H9 (cell line): ENCODE measurements at regions not wholly inside any gene's neighbourhood (a gene's known extent, or its start where the extent isn't known, plus 50 kb on each side); places are given as distances from the start of the nearest gene placed in this dataset.
"Not testable (repeated sequence)": the region's sequence is repeated elsewhere in the genome, so short reads cannot be mapped to it uniquely, and the experiment has no call there.

ENCODE experiments used
- DNase-seq: peaks from one replicate; pipeline ENCODE4 v3.0.0-alpha.2; 2017
- H2AFZ ChIP-seq: one replicate; pipeline ENCODE4 v1.6.1; 2013; ENCODE audit warnings: mild to moderate bottlenecking, low read length, control low read depth, moderate library complexity
- H2AK5ac ChIP-seq: 2 replicates; pipeline ENCODE4 v1.6.1; 2013; ENCODE audit warnings: low read length, control low read depth, mixed read lengths; ENCODE audit not compliant: insufficient read length
- H2BK120ac ChIP-seq: one replicate; pipeline ENCODE4 v1.6.1; 2013; ENCODE audit warnings: low read depth, mild to moderate bottlenecking, low read length, control low read depth, inconsistent platforms; ENCODE audit not compliant: poor library complexity, severe bottlenecking
- H2BK12ac ChIP-seq: 2 replicates; pipeline ENCODE4 v1.6.1; 2013; ENCODE audit warnings: low read length, control low read depth, mixed read lengths, low read depth; ENCODE audit not compliant: insufficient read length
- H2BK15ac ChIP-seq: 2 replicates; pipeline ENCODE4 v1.6.1; 2013; ENCODE audit warnings: low read depth, low read length, control low read depth
- H2BK20ac ChIP-seq: one replicate; pipeline ENCODE4 v1.6.1; 2013; ENCODE audit warnings: low read depth, mild to moderate bottlenecking, low read length, control low read depth, inconsistent platforms; ENCODE audit not compliant: poor library complexity, severe bottlenecking
- H2BK5ac ChIP-seq: 2 replicates; pipeline ENCODE4 v1.6.1; 2013; ENCODE audit warnings: low read length, control low read depth, mixed read lengths; ENCODE audit not compliant: insufficient read length
- H3K14ac ChIP-seq: 2 replicates; pipeline ENCODE4 v1.6.1; 2013; ENCODE audit warnings: low read length, control low read depth; ENCODE audit not compliant: insufficient read depth
- H3K18ac ChIP-seq: 2 replicates; pipeline ENCODE4 v1.6.1; 2013; ENCODE audit warnings: low read depth, mild to moderate bottlenecking, mixed read lengths, low read length, control low read depth; ENCODE audit not compliant: insufficient read length
- H3K23ac ChIP-seq: 2 replicates; pipeline ENCODE4 v1.6.1; 2013; ENCODE audit warnings: low read length, control low read depth, mixed read lengths, low read depth; ENCODE audit not compliant: insufficient read length
- H3K23me2 ChIP-seq: 2 replicates; pipeline ENCODE4 v1.6.1; 2013; ENCODE audit warnings: low read depth, mild to moderate bottlenecking, mixed read lengths, low read length, control low read depth; ENCODE audit not compliant: insufficient read length, poor library complexity, severe bottlenecking
- H3K27ac ChIP-seq: 2 replicates; pipeline ENCODE4 v1.5.1; 2013; ENCODE audit warnings: low read length, control low read depth, mixed read lengths, low read depth; ENCODE audit not compliant: insufficient read length
- H3K27me3 ChIP-seq: 2 replicates; pipeline ENCODE4 v1.6.1; 2013; ENCODE audit warnings: low read length, control low read depth, inconsistent platforms; ENCODE audit not compliant: insufficient read depth
- H3K4ac ChIP-seq: 2 replicates; pipeline ENCODE4 v1.6.1; 2013; ENCODE audit warnings: low read depth, mild to moderate bottlenecking, control low read depth, inconsistent platforms, low read length, moderate library complexity
- H3K4me1 ChIP-seq: 2 replicates; pipeline ENCODE4 v1.6.1; 2013; ENCODE audit warnings: low read length, control low read depth, inconsistent platforms; ENCODE audit not compliant: insufficient read depth
- H3K4me2 ChIP-seq: 2 replicates; pipeline ENCODE4 v1.6.1; 2013; ENCODE audit warnings: low read length, control low read depth, mixed read lengths; ENCODE audit not compliant: insufficient read length, insufficient read depth
- H3K56ac ChIP-seq: 2 replicates; pipeline ENCODE4 v1.6.1; 2013; ENCODE audit warnings: low read depth, mild to moderate bottlenecking, mixed read lengths, low read length, control low read depth; ENCODE audit not compliant: insufficient read length
- H3K79me1 ChIP-seq: 2 replicates; pipeline ENCODE4 v1.6.1; 2013; ENCODE audit warnings: low read depth, mild to moderate bottlenecking, moderate library complexity, low read length, control low read depth, inconsistent platforms; ENCODE audit not compliant: insufficient read depth, poor library complexity, severe bottlenecking
- H3K79me2 ChIP-seq: 2 replicates; pipeline ENCODE4 v1.6.1; 2013; ENCODE audit warnings: low read length, control low read depth, inconsistent platforms; ENCODE audit not compliant: insufficient read depth
- H3K9ac ChIP-seq: 2 replicates; pipeline ENCODE4 v1.6.1; 2013; ENCODE audit warnings: low read length, control low read depth, mixed read lengths; ENCODE audit not compliant: insufficient read length; ENCODE audit errors: extremely low read depth
- H3K9me3 ChIP-seq: one replicate; pipeline ENCODE4 v1.6.1; 2013; ENCODE audit warnings: low read depth, low read length, inconsistent platforms; ENCODE audit not compliant: control insufficient read depth
- H3T11ph ChIP-seq: one replicate; pipeline ENCODE4 v1.6.1; 2013; ENCODE audit warnings: mild to moderate bottlenecking, low read length, control low read depth, inconsistent platforms
- H4K20me1 ChIP-seq: one replicate; pipeline ENCODE4 v1.6.1; 2013; ENCODE audit not compliant: control insufficient read depth, insufficient read length, insufficient read depth
- H4K5ac ChIP-seq: 2 replicates; pipeline ENCODE4 v1.6.1; 2013; ENCODE audit warnings: low read depth, mild to moderate bottlenecking, mixed read lengths, low read length, control low read depth; ENCODE audit not compliant: insufficient read length
- H4K8ac ChIP-seq: replicated peaks from 2 replicates; pipeline ENCODE4 v1.6.1; 2013; ENCODE audit warnings: low read length, control low read depth, mixed read lengths, low read depth; ENCODE audit not compliant: insufficient read length
- H4K91ac ChIP-seq: 2 replicates; pipeline ENCODE4 v1.6.1; 2013; ENCODE audit warnings: low read depth, mild to moderate bottlenecking, moderate library complexity, mixed read lengths, low read length, control low read depth; ENCODE audit not compliant: insufficient read length
- H3K27ac Mint-ChIP-seq, 3 experiments: 2 replicates in 2 of 3; 3 replicates in 1 of 3; pipeline ENCODE4 v1.8.0; 2020 to 2021; ENCODE audit warnings: mixed read lengths in 3 of 3, mild to moderate bottlenecking in 1 of 3, moderate library complexity in 1 of 3
- H3K27me3 Mint-ChIP-seq: 2 replicates; pipeline ENCODE4 v1.8.0; 2021; ENCODE audit warnings: low read depth, mild to moderate bottlenecking, moderate library complexity, mixed read lengths
- H3K36me3 Mint-ChIP-seq, 3 experiments: 2 replicates in 2 of 3; 3 replicates in 1 of 3; pipeline ENCODE4 v1.8.0; 2020 to 2021; ENCODE audit warnings: low read depth in 3 of 3, mixed read lengths in 3 of 3; ENCODE audit not compliant: insufficient read depth in 1 of 3
- H3K4me1 Mint-ChIP-seq, 2 experiments: 2 replicates each; pipeline ENCODE4 v1.8.0; 2020; ENCODE audit warnings: mixed read lengths in 2 of 2
- H3K4me3 Mint-ChIP-seq, 2 experiments: 2 replicates in 1 of 2; 3 replicates in 1 of 2; pipeline ENCODE4 v1.8.0; 2020 to 2021; ENCODE audit warnings: mild to moderate bottlenecking in 2 of 2, mixed read lengths in 2 of 2, moderate library complexity in 1 of 2
- H3K9me3 Mint-ChIP-seq, 2 experiments: 2 replicates in 1 of 2; 3 replicates in 1 of 2; pipeline ENCODE4 v1.8.0; 2020; ENCODE audit warnings: mild to moderate bottlenecking in 2 of 2, mixed read lengths in 2 of 2, moderate library complexity in 1 of 2
- WGBS: extraction: QIAGEN DNeasy Blood & Tissue Kit; methylation state at CpG from one replicate; pipeline ENCODE4 v1.1.7; 2013; ENCODE audit warnings: missing lambda C conversion rate, low lambda C conversion rate, mixed read lengths; ENCODE audit not compliant: insufficient read length; ENCODE audit errors: extremely low coverage; 5-methylcytosine and 5-hydroxymethylcytosine counted together
- TF ChIP-seq, protein P1 (sequence below): fragments of 200-600 bp; sonication (generic); conservative IDR thresholded peaks from 3 replicates; pipeline ENCODE4 v1.8.0; 2021; ENCODE audit warnings: antibody characterized with exemption, mild to moderate bottlenecking

- Histone ChIP-seq H3T11ph (no peak overlapping the region), H2BK5ac (no peak overlapping the region), H4K5ac (no peak overlapping the region), H3K23ac (no peak overlapping the region), H2BK15ac (no peak overlapping the region), H3K4me2 (no peak overlapping the region), H3K4ac (no peak overlapping the region), H3K4me1 (no peaks in the 10 kb centered on the region), H4K8ac (no peak overlapping the region), H3K27me3 (no peaks in the 10 kb centered on the region), H2AK5ac (no peak overlapping the region), H3K18ac (no peak overlapping the region), H3K56ac (no peak overlapping the region), H4K20me1 (no peaks in the 10 kb centered on the region), H2BK12ac (no peak overlapping the region), H3K79me1 (no peaks in the 10 kb centered on the region), H3K9me3 (no peaks in the 10 kb centered on the region), H2AFZ (no peak overlapping the region), H3K14ac (no peak overlapping the region; the same call in 1 of the 2 replicates), H3K79me2 (no peaks in the 10 kb centered on the region), H2BK20ac (no peak overlapping the region), H3K9ac (no peak overlapping the region), H4K91ac (no peak overlapping the region), H2BK120ac (no peak overlapping the region), H3K23me2 (no peaks in the 10 kb centered on the region), H3K27ac (no peak overlapping the region)
- peaks cover 0 to 4% of the 10 kb centered on the region in 2 experiments; a peak in 1 of 4 replicates for H3K4me1 Mint-ChIP-seq
- H3K27me3 Mint-ChIP-seq, result peaks cover 3% of the 10 kb centered on the region
- TF ChIP-seq, protein P1, sequence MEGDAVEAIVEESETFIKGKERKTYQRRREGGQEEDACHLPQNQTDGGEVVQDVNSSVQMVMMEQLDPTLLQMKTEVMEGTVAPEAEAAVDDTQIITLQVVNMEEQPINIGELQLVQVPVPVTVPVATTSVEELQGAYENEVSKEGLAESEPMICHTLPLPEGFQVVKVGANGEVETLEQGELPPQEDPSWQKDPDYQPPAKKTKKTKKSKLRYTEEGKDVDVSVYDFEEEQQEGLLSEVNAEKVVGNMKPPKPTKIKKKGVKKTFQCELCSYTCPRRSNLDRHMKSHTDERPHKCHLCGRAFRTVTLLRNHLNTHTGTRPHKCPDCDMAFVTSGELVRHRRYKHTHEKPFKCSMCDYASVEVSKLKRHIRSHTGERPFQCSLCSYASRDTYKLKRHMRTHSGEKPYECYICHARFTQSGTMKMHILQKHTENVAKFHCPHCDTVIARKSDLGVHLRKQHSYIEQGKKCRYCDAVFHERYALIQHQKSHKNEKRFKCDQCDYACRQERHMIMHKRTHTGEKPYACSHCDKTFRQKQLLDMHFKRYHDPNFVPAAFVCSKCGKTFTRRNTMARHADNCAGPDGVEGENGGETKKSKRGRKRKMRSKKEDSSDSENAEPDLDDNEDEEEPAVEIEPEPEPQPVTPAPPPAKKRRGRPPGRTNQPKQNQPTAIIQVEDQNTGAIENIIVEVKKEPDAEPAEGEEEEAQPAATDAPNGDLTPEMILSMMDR, result no peak
- DNase-seq, result no peak
- no peak overlapping the region; a peak in 2 of 7 replicates for H3K27ac Mint-ChIP-seq
- peak overlapping the region in 1 of 2 experiments; percentile 8; a peak in 1 of 5 replicates for H3K4me3 Mint-ChIP-seq
- no peaks in the 10 kb centered on the region for H3K36me3 Mint-ChIP-seq
- WGBS, result no CpG with 5 or more reads among the region's 24 CpGs
- H3K9me3 Mint-ChIP-seq, result no peaks in the 10 kb centered on the region
Measured at GRCh38 chr7:1355568-1356340, 103.5 kb downstream of the MICALL2 start.

DNA sequence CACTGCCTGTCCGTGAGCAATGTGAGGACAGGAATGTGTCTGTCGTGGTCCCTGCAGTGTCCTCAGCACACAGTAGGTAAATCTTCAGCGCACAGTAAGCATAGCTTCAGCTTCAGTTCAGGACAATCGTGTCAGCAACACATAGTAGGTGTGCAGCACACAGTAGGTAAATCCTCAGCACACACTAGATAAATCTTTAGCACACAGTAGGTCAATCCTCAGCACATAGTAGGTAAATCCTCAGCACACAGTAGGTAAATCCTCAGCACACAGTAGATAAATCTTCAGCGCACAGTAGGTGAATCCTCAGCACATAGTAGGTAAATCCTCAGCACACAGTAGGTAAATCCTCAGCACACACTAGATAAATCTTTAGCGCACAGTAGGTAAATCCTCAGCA is 102.4 kb downstream of the MICALL2 start:
- not testable (repeated sequence) for H3K23ac ChIP-seq, H3K27ac Mint-ChIP-seq, H3K4me1 ChIP-seq, H3K27ac ChIP-seq, H3K27me3 ChIP-seq, H3K27me3 Mint-ChIP-seq, H2BK20ac ChIP-seq, H4K5ac ChIP-seq, H2BK15ac ChIP-seq, H3K4ac ChIP-seq, H3K79me2 ChIP-seq, H3K36me3 Mint-ChIP-seq, H4K8ac ChIP-seq, H3K14ac ChIP-seq, DNase-seq, H4K91ac ChIP-seq, H3K18ac ChIP-seq, H2BK120ac ChIP-seq, H3K9ac ChIP-seq, H3K79me1 ChIP-seq, H3K9me3 ChIP-seq, H2AFZ ChIP-seq, H2AK5ac ChIP-seq, H4K20me1 ChIP-seq, H3K4me1 Mint-ChIP-seq, H3K56ac ChIP-seq, H2BK12ac ChIP-seq, H3T11ph ChIP-seq, H3K4me2 ChIP-seq, H2BK5ac ChIP-seq, H3K4me3 Mint-ChIP-seq, H3K23me2 ChIP-seq, H3K9me3 Mint-ChIP-seq
- WGBS, result no CpG with 5 or more reads among the region's 6 CpGs
